Breast epithelium (tissue), 3 donors: ENCODE measurements at regions not wholly inside any gene's neighbourhood (a gene's known extent, or its start where the extent isn't known, plus 50 kb on each side); places are given as distances from the start of the nearest gene placed in this dataset.

Experiments
- CTCF ChIP-seq, 3 donors: fragments of 450-650 bp; IDR thresholded peaks; one replicate each; pipeline ENCODE4 v1.5.1; 2016 to 2017; ENCODE audit warnings: antibody characterized with exemption in 3 of 3, mild to moderate bottlenecking in 3 of 3, moderate library complexity in 3 of 3
- POLR2A ChIP-seq: fragments of 450-650 bp; IDR thresholded peaks from one replicate; pipeline ENCODE4 v1.6.1; 2016; ENCODE audit warnings: antibody characterized with exemption, mild to moderate bottlenecking, moderate library complexity
- POLR2AphosphoS5 ChIP-seq, 3 donors: sonication (generic); formaldehyde crosslinking; IDR thresholded peaks; one replicate each; pipeline ENCODE4 v1.6.1; 2017; ENCODE audit warnings: antibody characterized with exemption in 3 of 3

GRCh38 chr2:177124371-177124770 is 88.2 kb upstream of the HNRNPA3 start:
- TF ChIP-seq CTCF (IDR thresholded peaks at IDR 0.05) = no peak
- TF ChIP-seq POLR2AphosphoS5 (IDR thresholded peaks at IDR 0.05) = no peak
- TF ChIP-seq POLR2A = no peak
